ENCODE measurements at regions not wholly inside any gene's neighbourhood (a gene's known extent, or its start where the extent isn't known, plus 50 kb on each side); places are given as distances from the start of the nearest gene placed in this dataset.
A peak's percentile ranks its signal among the peaks of the same experiment; 100 is the strongest.

DNA sequence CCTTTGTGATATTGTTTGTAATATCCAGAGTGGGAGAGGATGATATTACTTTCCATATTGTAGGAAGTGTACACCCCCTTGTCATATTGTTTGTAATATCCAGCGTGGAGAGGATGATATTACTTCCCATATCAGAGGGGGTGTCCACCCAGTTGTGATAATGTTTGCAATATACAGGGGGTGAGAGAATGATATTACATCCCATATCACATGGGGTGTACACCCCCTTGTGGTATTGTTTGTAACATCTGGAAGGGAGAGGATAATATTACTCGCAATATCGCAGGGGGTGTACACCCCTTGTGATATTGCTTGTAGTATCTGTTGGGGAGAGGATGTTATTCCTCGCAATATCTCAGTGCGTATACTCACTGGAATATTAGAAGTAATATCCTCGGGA is 61.5 kb downstream of the PRSS23 start:
- intact Hi-C loops (cut with DNase I; ENCODE audit: low total_unique reads) = no loop called here
- H3K36me3 ChIP-seq = no peaks in the 10 kb centered on the region
- no peak overlapping the region for H3K27ac ChIP-seq
- no peaks in the 10 kb centered on the region for H3K9me3 ChIP-seq
- H3K27me3 ChIP-seq = no peaks in the 10 kb centered on the region
- no peak for DNase-seq
- H3K4me3 ChIP-seq = no peak overlapping the region
- no peaks in the 10 kb centered on the region for H3K4me1 ChIP-seq
- in situ Hi-C loops (cut with MboI; ENCODE audit: low sequenced_read_pairs in 4 of 4) = loop anchor here in 2 of 4 donors (10.0 kb wide), 2 partner anchors 63 to 433 kb away; no protein-coding TSS in a partner anchor
- TF ChIP-seq, protein P1, sequence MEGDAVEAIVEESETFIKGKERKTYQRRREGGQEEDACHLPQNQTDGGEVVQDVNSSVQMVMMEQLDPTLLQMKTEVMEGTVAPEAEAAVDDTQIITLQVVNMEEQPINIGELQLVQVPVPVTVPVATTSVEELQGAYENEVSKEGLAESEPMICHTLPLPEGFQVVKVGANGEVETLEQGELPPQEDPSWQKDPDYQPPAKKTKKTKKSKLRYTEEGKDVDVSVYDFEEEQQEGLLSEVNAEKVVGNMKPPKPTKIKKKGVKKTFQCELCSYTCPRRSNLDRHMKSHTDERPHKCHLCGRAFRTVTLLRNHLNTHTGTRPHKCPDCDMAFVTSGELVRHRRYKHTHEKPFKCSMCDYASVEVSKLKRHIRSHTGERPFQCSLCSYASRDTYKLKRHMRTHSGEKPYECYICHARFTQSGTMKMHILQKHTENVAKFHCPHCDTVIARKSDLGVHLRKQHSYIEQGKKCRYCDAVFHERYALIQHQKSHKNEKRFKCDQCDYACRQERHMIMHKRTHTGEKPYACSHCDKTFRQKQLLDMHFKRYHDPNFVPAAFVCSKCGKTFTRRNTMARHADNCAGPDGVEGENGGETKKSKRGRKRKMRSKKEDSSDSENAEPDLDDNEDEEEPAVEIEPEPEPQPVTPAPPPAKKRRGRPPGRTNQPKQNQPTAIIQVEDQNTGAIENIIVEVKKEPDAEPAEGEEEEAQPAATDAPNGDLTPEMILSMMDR (IDR thresholded peaks at IDR 0.05 in 4 of 5, conservative IDR thresholded peaks at IDR 0.05 in 1 of 5) = no peak
- TF ChIP-seq POLR2A (IDR thresholded peaks at IDR 0.05) = no peak
- no peak for ATAC-seq

DNA sequence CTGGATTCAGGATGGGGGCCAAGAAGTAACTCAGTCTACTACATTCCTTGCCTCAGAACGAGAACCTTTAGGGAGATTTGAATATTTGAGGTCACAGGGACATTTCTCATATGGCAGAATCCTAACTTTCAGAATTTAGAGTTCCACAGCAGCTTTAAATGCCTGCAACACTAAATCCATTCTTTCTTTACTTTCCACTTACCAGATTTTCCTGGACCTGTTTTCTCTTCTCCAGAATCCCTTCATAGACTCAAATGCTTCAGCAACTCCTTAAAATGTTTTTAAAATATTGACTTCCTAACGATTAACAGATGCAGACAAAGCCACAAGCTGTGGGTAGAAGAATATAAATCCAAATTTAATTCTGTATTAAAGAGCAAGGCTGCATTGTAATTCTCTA is 63.1 kb downstream of the PRSS23 start:
- no peak for DNase-seq

DNA sequence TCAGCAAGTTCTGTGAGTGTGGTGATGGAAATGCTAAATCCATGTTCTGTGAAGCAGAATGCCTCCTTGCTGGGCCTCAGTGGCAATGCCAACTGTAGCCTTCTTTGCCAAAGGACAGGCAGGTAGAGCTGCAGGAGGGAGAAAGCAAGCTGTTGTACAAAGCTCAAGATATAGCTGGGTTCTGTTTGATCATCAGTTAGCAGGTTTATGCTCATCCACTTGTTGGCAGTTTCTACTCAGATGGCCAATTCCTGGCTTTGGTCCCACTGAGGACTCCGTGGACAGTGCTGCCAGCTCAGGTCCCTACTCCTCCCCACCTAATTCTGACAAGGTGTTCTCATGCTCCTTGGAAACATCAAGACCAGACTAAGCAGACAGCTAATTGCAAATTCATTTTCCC is 65.1 kb downstream of the PRSS23 start:
- DNase-seq = no peak
- Histone ChIP-seq H3K36me3 (no peaks in the 10 kb centered on the region), H3K4me1 (no peaks in the 10 kb centered on the region), H3K27ac (no peak overlapping the region), H3K4me3 (no peak overlapping the region), H3K9me3 (no peaks in the 10 kb centered on the region), H3K27me3 (no peaks in the 10 kb centered on the region)
- in situ Hi-C loops (cut with MboI; ENCODE audit: low sequenced_read_pairs in 4 of 4) = loop anchor here in 2 of 4 donors (10.0 kb wide), 2 partner anchors 59 to 429 kb away; no protein-coding TSS in a partner anchor
- no peak for ATAC-seq
- TF ChIP-seq POLR2A (IDR thresholded peaks at IDR 0.05) = no peak
- TF ChIP-seq, protein P1 (IDR thresholded peaks at IDR 0.05 in 4 of 5, conservative IDR thresholded peaks at IDR 0.05 in 1 of 5) = no peak
- intact Hi-C loops (cut with DNase I; ENCODE audit: low total_unique reads) = no loop called here

More for the DNA sequence above, 63.1 kb downstream of the PRSS23 start:
- H3K27ac ChIP-seq = no peak overlapping the region
- H3K27me3 ChIP-seq = no peaks in the 10 kb centered on the region
- H3K4me1 ChIP-seq = no peaks in the 10 kb centered on the region
- no peak for ATAC-seq
- TF ChIP-seq, protein P1 (IDR thresholded peaks at IDR 0.05 in 4 of 5, conservative IDR thresholded peaks at IDR 0.05 in 1 of 5) = no peak
- no peak for TF ChIP-seq POLR2A (IDR thresholded peaks at IDR 0.05)
- in situ Hi-C loops (cut with MboI; ENCODE audit: low sequenced_read_pairs in 4 of 4) = loop anchor here in 2 of 4 donors (10.0 kb wide), 2 partner anchors 61 to 431 kb away; no protein-coding TSS in a partner anchor
- H3K36me3 ChIP-seq = no peaks in the 10 kb centered on the region
- no peak overlapping the region for H3K4me3 ChIP-seq
- intact Hi-C loops (cut with DNase I; ENCODE audit: low total_unique reads) = no loop called here
- H3K9me3 ChIP-seq = no peaks in the 10 kb centered on the region

DNA sequence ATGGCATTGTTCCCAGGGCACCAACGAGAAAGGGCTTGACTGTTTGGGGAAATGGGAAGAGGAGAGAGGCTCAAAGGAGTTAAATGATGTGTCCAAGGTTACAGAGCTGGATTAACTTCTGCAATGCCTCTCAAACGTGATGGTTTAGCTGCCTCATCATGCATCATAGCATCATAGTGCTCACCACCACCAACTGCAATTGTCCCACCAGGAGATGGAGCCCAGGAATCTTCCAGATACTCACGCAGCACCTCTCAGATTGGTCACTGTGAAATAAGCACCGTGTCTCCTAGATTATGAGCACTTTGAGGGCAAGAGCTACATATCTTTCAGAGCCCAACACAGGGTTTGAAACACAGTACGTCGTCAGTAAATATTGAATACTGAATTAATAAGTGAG is 69.2 kb downstream of the PRSS23 start:
- DNase-seq (no peak), ATAC-seq (peak; percentile 6 to 10)
- Histone ChIP-seq H3K4me1 (no peaks in the 10 kb centered on the region), H3K9me3 (no peaks in the 10 kb centered on the region), H3K27ac (no peak overlapping the region), H3K36me3 (no peaks in the 10 kb centered on the region), H3K4me3 (no peak overlapping the region), H3K27me3 (no peaks in the 10 kb centered on the region)
- in situ Hi-C loops (cut with MboI; ENCODE audit: low sequenced_read_pairs in 4 of 4) (loop anchor here in 2 of 4 donors (10.0 kb wide), 2 partner anchors 55 to 425 kb away; no protein-coding TSS in a partner anchor), intact Hi-C loops (cut with DNase I; ENCODE audit: low total_unique reads) (no loop called here)
- no peak for TF ChIP-seq POLR2A (IDR thresholded peaks at IDR 0.05)
- TF ChIP-seq, protein P1 (IDR thresholded peaks at IDR 0.05 in 4 of 5, conservative IDR thresholded peaks at IDR 0.05 in 1 of 5) = no peak

Measured in gastrocnemius medialis (tissue), 4 donors.